HL-60/S4 (cell line): ENCODE measurements at regions not wholly inside any gene's neighbourhood (a gene's known extent, or its start where the extent isn't known, plus 50 kb on each side); places are given as distances from the start of the nearest gene placed in this dataset.

ENCODE experiments used
- in situ Hi-C: fragments of 300-500 bp; cut with MboI; formaldehyde crosslinking; loops from 2 replicates; pipeline ENCODE4 v1.14.3; 2022; ENCODE audit warnings: low sequenced_read_pairs

DNA sequence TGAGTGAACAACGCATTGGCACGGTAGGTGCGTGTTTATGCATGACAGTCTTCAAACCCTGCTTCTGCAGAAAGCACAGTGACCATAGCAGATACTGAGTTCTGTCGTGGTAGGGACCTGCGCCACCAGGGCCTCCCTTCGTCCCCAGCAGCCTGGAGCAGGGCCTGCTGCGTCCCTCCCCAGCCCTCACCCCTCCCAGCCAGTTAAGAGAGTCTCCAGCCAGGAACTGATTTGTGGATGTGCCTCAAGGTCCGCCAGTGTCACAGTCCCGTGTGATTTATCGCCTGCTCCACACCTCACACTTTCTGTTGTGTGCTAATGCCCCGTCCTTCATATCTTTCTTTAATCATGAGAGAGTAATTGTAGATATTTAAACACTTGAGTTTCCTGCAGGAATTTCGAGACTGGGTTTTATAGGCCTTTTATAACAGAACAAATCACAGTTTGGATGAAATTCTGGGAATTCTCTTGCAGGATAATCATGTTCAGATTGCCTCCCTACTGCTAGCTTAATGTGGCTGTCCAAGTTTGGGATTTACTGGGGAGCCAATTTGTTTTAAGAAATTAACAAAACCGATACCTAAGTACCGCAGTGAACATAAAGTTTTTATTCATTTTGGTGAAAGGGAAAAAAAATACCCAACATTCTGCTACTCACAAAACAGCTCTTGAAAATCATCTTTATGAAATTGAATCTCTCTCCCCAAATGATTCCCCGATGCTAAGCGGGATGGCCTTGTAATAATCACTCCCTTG is 438.6 kb downstream of the TSHZ3 start:
- in situ Hi-C loops = no loop called here

DNA sequence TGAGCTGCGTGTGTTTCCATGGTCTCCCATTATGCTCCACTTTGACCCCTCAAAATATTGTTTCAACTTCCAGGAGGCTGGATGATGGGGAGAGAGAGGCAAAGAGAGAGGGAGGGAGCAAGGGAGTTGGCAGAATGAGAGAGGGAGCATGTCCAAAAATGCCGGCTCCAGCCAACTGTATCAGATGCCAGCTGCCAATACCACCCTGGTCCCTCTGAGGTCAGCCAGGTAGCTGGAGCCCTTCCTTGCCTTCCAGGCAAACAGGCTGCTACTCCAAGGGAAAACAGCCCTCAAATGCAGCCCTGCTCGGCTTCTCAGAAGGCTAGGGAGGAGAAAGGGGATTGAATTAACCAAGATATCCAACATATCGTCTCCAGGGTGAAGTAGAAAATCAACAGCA is 440.0 kb downstream of the TSHZ3 start:
- in situ Hi-C loops = no loop called here

DNA sequence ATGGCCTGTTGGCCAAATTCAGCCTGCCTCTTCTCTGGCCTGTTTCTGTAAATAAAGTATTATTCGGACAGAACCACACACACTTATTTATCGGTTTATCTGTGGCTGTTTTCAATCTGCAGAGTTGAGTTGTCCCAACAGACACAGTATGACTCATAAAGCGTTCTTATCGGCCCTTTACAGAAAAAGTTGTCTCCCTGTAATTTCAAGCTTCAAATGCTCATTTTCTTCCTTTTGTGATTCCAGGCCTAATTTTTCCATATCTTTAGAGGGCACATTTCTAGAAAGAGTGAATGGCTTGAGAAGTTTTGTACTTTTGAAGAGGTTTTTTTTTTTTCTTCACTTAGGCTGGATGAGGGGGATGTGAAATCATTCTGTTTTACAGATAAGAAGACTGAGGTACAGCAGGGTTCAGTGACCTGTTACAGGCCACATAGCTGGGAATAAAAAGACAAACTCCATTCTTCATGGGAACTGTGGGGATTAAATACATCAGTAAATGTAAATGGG is 440.9 kb downstream of the TSHZ3 start:
- in situ Hi-C loops = no loop called here

DNA sequence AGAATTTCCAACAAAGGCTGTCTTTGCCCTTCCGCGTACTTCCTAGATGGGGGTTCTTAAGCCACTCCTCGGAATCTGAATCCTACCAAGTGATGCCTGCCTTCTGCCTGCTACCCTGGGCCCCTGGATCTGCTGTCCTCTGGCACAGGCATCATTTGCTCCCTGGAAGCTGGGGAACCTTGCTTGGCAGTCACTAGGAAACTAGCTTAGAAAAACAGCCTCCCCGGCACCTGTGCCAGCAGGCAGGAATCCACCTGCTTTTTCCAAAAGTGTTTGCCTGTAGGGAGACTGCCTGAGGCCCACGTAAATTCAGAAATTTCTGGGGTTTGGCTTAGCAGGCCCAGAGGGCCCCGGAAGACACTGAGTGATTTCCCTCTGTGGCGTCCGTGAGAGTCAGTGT is 442.4 kb downstream of the TSHZ3 start:
- in situ Hi-C loops = no loop called here

DNA sequence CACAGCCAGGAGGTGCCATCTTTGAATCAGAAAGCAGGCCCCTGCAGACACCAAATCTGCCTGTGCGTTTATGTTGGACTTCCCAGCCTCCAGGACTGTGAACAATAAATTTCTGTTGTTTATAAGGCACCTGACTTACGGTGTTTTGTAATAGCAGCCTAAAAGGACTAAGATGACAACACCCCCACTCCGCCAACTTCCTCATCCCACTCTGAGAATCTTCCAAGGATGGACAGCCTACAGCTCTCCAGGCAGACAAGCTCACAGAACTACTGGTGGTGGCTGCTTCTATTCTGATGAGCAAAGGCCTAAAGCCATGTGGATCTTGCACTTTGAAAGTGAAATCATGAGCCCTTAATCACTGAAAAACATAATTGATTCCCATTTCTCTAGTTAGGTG is 449.2 kb downstream of the TSHZ3 start:
- in situ Hi-C loops = no loop called here

DNA sequence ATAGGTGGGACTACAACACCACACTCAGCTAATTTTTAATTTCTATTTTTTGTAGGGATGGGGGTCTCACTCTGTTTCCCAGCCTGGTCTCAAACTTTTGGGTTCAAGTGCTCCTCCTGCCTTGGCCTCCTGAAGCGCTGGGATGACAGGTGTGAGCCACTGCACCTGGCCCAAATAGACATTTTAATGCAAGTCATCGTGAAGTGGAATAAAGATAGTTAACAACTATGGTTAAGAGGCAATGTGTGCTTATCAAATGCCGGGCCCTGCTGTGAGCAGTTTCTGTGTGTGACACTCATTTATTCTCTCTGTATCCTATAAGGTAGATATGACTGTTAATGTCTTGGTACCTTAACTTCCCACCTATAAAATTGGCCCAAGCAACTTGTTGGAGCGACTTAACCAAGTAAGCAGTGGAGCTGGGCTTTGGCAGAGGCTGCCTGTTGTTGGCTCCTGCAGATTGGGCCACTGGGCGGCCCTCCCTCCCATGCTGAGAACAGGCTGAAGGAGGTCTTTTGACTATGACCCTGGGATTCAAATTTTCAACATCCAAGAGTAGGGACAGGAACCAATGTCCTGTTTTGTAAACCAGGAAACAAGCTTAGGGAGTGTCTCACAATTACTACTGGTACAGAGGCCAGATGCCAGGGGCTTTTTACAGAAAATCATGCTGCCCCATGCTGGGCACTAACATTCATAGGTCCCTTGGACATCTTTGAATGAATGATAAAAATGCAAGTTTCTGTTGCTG is 450.7 kb downstream of the TSHZ3 start:
- in situ Hi-C loops = no loop called here

DNA sequence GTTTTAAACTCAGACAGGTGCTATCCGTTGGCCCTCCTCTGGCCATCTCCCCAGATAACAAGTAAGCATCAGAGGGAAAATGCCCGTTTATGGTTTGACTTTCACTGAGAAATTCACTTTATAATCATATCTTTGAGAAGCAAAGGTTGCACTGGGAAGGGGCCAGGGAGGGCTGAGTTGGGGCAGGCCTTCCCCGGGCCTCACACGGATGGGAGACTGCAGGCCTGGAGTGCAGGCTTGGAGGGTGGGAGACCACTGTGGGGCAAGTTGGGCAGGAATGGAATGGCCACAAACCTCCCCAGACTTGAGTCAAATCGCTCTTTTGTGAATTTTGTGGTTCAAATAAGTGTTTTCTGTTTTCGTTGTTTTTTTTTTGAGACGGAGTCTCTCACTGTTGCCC is 451.7 kb downstream of the TSHZ3 start:
- in situ Hi-C loops = no loop called here

DNA sequence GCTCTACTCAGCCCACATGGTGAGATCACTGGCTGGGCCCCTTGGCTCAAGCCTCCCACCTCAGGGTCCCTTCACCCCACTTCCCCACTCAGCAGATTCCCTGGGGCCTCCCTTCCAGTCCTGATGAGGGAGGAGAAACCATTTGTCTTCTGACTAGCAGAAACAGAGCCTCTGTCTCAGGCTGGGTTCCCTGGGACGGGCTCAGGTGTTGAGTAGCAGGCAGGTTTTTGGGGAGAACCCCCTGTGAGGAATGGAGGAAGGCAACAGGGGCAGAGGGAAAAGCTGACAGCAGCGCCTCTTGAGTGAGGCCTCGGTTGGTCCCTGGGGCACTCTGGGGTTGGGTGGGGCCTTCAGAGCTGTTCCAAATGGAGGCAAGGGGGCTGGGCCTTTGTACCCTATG is 452.2 kb downstream of the TSHZ3 start:
- in situ Hi-C loops = no loop called here

DNA sequence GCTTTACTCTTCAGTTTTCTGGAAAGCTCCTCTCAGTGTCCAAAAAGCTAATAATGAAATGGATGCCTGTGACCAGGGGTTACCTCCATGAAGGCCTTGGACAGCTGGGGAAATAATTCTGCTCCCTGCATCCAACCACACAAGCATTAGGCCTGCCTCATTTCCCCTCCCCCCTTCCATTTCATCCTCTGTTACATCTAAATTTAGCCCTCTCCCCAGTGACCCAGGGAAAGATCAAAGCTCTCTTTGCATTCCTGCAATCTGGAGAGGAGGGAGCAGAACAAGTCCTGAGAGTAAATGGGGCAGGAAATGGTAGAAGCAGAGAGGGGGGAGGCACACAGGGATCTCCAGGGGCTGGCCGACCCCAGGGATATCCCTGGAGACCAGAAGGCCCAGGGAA is 452.7 kb downstream of the TSHZ3 start:
- in situ Hi-C loops = no loop called here

DNA sequence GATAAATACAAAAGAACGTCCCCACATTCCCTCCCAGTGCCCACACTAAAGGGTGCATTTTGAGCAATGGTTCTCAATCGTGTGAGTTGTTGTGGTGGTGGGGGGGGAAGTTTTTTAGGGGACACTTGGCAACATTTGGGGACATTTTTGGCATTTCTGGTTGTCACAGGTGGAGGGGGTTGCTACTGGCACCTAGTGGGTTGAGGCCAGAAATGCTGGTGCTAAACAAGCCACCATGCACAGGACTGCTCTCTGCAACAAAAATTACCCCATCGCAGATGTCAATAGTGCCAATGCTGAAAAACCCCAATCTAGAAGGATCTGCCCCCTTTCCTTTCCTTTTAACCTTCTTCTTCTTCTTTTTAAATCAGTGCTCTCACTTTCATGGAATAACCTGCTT is 453.3 kb downstream of the TSHZ3 start:
- in situ Hi-C loops = no loop called here

DNA sequence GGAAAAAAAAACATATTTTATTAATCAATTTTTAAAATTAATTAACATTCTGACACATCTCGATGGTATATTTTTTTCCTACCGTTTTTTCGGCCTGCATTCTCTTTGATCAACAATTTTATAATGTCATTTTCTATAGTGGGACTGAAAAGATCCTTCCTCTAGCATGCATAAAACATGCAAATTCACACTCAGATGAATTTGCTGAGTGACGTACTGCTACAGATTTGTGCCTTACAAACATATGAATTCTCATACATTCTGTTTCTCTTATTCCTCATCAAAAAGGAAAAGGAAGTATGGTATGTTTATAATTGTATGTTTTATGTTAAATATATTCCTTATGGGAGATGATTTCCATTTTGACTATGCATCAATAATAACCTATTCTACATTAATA is 458.2 kb downstream of the TSHZ3 start:
- in situ Hi-C loops = no loop called here

DNA sequence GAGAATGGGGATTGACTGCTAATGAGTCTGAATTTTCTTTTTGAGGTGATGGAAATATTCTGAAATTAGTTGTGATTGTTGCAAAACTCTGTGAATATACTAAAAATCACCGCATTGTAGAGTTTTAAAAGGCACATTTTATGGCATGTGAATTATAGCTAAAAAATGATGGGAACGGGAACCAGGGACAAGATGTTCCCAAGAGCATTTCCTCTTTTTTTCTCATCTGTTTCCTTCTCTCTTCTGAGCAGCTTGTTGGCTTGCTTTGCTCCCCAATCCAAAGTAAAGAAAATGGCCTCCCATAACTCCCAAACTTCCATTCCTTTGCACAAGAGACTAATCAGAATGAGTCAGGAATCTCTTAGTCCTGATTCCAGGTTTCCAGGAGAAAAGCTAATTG is 459.2 kb downstream of the TSHZ3 start:
- in situ Hi-C loops = no loop called here

DNA sequence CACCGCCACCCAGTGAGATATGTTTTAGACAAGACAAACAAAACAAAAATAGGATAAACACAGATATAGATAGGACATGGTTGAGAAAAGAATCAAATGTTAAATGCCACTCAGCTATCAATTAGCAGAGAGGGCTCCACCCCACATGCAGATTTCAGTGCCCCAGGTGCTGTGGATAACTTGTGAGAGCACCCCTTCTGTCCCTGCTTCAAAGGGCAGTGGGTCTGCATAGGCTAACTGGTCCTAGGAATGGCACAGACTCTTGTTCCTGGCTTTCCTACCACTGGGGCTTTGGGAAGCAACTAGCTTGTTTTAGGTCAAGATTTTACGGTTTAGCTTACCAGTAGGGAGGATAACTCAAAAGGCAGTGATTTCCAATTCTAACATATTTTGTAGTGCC is 460.3 kb downstream of the TSHZ3 start:
- in situ Hi-C loops = no loop called here

DNA sequence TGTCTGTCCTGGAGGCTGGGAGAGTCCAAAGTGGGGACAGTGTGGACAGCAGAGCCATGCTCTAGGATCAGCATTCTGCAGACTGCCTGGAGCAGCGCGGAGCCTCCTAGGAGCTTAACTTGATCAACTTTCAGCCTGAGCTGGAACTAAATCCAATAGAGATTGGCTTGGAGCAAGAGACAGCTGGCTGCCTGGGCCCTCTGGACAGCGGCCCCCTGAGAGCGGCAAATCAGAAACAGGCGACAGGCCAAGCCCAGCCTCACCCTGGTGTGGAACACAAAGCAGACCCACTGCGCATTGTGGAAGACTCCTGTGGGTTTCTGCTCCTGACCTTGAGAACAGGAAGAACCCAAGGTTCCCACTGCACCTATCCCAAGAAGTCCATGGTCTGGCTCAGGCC is 462.2 kb downstream of the TSHZ3 start:
- in situ Hi-C loops = no loop called here

DNA sequence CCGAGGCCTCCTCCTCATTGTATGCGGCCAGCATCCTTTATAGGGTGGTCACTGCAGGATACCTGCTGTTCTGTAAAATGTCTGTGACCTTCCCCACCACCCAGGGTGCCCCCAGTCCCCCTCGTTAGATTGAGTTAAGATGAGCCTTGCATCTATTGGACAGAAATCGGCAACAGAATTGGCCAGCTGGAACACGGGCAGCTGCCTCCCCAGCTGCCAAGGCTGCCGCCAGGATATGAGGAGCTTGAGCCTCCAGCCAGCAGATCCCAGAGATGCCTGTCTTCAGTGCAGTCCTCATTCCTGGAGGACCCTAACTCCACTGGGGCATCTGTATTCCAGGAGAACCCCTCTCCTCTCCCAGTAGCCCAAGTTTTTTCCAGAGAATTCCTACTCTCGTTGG is 463.0 kb downstream of the TSHZ3 start:
- in situ Hi-C loops = no loop called here

DNA sequence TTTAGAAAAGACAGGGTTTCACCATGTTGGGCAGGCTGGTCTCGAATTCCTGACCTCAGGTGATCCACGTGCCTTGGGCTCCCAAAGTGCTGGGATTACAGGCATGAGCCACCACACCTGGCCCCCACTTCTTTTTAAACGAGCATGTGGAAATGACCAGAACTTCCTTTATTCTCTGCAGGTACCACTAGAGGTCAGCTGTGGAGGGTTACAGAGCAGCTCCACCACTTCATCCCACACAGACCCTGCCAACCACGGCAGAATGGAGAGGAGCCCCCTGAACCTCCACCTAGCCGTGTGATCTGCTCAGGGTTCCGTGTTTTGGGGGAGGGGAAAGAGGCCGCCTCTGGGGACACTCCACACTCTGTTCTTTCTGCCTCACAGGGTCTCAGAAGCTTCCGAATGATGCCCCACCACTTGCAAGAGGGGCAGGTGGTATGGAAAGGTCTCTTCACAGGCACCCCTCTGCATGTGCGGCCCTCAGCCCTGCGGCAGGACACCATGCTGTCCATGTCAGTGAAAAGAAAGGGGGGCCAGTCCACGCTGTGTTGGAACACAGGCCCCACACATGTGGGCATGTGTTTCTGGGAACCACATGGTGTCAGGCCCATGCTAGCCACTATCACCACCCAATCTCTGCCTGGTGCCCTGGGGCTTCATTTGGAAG is 465.0 kb downstream of the TSHZ3 start:
- in situ Hi-C loops = no loop called here

DNA sequence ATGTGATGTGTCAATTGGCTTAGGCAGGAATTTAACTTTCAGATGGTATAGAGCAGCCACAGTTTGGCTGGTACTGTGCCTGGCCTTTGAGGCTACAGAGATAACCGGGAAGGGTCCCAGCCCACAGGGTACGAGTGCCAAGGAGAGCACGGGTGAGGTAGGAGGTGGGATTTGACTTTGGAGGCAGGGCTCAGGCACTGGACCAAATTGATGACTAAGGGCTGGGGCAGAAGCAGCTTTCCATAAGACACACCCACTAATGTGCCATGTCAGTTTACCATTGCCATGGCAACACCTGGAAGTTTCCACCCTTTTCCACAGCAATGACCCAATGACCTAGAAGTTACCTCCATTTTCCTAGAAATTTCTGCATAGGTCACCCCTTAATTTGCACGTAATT is 466.2 kb downstream of the TSHZ3 start:
- in situ Hi-C loops = no loop called here

DNA sequence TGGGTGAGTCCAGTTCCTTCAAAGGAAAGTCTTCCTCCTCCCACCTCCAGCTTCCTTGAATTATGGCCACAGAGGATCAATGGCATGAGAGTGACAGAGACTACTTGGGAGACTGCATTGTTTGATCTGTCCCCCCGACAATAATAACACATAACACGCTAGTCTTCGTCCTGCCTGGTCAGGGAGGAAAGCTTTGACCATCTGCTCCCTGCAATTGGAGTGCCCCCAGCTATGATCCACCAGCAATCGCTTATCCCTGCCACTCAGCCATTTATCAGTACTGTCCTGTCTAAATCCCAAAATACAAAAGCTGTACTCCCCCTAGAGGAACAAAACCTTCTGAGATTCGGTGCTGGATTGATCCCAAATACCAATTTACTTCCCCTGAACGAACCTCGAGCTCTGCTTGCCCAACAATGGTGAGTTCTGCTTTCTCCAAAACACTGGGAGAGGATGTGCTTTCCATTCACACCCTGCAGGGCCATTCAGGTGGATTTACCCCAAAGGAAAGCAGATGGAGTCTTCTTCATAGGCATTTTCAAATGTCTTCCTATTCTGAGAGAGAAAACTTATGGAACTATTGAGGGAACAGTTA is 466.7 kb downstream of the TSHZ3 start:
- in situ Hi-C loops = no loop called here

DNA sequence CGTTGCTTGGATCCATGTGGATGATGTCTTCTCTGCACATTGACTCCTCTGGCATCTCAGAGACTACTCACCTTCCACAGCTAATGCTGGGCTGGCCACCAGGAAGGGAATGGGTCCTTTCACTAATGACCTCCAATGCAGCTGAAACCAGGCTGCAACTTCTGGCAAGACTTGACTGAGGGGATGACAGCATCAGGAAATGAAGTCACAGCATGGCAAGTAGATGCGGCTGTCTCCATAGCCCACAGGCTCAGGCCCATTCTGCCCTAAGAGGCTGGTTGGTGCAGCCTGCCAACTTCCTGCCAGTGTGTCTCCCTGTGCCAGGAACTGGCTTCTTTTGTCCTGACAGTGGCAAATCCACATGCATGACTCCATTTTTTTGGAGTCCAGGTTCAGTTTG is 467.3 kb downstream of the TSHZ3 start:
- in situ Hi-C loops = no loop called here

DNA sequence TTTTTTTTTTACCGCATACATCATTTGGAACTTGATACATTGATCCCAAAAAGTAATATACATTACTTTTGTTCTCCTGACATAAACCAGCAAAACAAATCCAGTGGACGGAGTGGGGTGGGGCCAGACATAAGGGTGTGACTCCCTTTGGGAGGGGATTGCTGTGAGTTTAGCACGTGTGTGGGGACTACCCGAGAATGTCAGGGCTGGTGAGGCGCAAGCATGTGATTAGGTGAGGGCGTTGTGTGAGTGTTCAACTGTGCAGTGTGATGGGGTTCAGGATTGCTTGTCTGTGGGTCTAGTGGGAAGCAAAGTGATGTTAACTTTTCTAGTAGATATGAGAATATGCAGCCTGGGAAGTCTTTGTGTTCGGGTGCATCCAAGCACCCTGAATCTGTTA is 468.0 kb downstream of the TSHZ3 start:
- in situ Hi-C loops = no loop called here

DNA sequence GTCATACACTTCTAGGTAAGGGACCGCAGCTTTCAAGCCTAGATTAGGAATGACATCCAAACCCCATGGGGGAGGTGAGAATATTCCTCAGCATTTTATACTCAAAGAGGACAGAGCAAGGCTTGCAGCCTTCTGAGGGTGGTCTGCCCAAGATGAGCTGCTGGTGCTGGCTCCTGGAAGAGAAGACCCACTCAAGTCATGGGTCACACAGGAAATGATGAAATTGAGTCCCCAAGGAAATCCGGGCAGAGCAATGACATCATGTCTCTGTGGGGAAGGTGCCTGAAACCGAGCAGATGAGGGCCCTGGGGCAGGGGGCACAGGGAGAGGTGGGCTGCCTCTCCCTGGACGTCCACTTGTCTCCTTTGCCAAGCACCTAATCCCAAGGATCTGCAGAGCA is 468.7 kb downstream of the TSHZ3 start:
- in situ Hi-C loops = no loop called here

DNA sequence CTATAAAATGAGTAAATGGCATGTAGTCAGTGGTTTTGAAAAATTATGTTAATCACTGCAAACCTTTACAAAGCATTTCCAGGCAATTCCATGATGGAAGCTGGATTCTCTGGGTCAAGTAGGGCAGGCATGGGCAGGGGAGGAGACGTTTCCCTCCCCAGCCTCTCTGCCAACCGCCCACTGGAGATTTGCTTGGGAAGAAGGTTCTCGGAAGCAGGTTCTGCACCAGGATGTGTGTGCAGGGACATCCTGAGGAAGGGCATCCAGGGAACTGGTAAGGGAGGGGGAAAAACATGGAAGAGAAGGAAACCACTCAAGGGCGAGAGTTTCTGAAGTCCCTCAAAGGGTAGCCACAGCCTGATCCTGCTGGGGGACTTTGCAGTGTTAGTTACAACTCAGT is 469.1 kb downstream of the TSHZ3 start:
- in situ Hi-C loops = no loop called here
